SU-DHL-6 (cell line): ENCODE measurements at regions not wholly inside any gene's neighbourhood (a gene's known extent, or its start where the extent isn't known, plus 50 kb on each side); places are given as distances from the start of the nearest gene placed in this dataset.

Experiments used
- H2AFZ ChIP-seq: fragments of 200-600 bp; sonication (generic); 2 replicates; pipeline ENCODE4 v1.6.1; 2014; ENCODE audit warnings: low read depth, mild to moderate bottlenecking, moderate library complexity, mixed read lengths, antibody characterized with exemption, low read length; ENCODE audit not compliant: severe bottlenecking
- H3F3A ChIP-seq: fragments of 200-600 bp; shearing (Covaris generic); 2 replicates; pipeline ENCODE4 v1.6.0; 2016; ENCODE audit warnings: antibody characterized with exemption, mild to moderate bottlenecking; ENCODE audit not compliant: insufficient read depth
- H3K27ac ChIP-seq: fragments of 200-600 bp; sonication (generic); 2 replicates; pipeline ENCODE4 v1.5.1; 2016; ENCODE audit warnings: low read depth, mild to moderate bottlenecking, low read length, moderate library complexity, mixed read lengths
- H3K27me3 ChIP-seq: fragments of 200-600 bp; sonication (generic), shearing (Covaris generic); 2 replicates; pipeline ENCODE4 v1.6.0; 2014; ENCODE audit warnings: mild to moderate bottlenecking, low read length
- H3K36me3 ChIP-seq: fragments of 200-600 bp; sonication (generic); 2 replicates; pipeline ENCODE4 v1.6.1; 2014; ENCODE audit warnings: mild to moderate bottlenecking, low read length, mixed read lengths
- H3K4me2 ChIP-seq: fragments of 300-600, 200-600 bp; shearing (Covaris generic), sonication (generic); 2 replicates; pipeline ENCODE4 v1.6.0; 2014; ENCODE audit warnings: low read length, low read depth, mild to moderate bottlenecking; ENCODE audit not compliant: poor library complexity, severe bottlenecking
- H3K4me3 ChIP-seq: fragments of 200-600 bp; sonication (generic); 2 replicates; pipeline ENCODE4 v1.5.1; 2014; ENCODE audit warnings: antibody characterized with exemption, low read length, mild to moderate bottlenecking, mixed read lengths; ENCODE audit not compliant: insufficient read depth, poor library complexity, severe bottlenecking
- H3K79me2 ChIP-seq: fragments of 200-600 bp; sonication (generic); 2 replicates; pipeline ENCODE4 v1.6.1; 2014; ENCODE audit warnings: mild to moderate bottlenecking, low read length, moderate library complexity; ENCODE audit not compliant: insufficient read depth
- H3K9ac ChIP-seq: fragments of 200-600 bp; sonication (generic); 2 replicates; pipeline ENCODE4 v1.7.0; 2014; ENCODE audit warnings: mild to moderate bottlenecking, low read length
- H3K9me2 ChIP-seq: fragments of 200-600 bp; sonication (generic); replicated peaks from 2 replicates; pipeline ENCODE4 v1.6.1; 2014; ENCODE audit warnings: low read length; ENCODE audit not compliant: insufficient read depth
- H3K9me3 ChIP-seq: fragments of 200-600 bp; sonication (generic); 2 replicates; pipeline ENCODE4 v1.6.1; 2014; ENCODE audit warnings: low read length, mixed read lengths; ENCODE audit not compliant: insufficient read depth
- H4K20me1 ChIP-seq: fragments of 200-600 bp; sonication (generic); 2 replicates; pipeline ENCODE4 v1.6.1; 2014; ENCODE audit warnings: low read depth, mild to moderate bottlenecking, antibody characterized with exemption, low read length, moderate library complexity, mixed read lengths
- EZH2phosphoT487 ChIP-seq: fragments of 200-600 bp; sonication (generic), shearing (Covaris generic); conservative IDR thresholded peaks from 2 replicates; pipeline ENCODE4 v1.6.1; 2018; ENCODE audit warnings: mild to moderate bottlenecking, antibody characterized with exemption, low read length, moderate library complexity, mixed read lengths
- TF ChIP-seq, protein P1 (sequence below): fragments of 200-600 bp; sonication (generic); IDR thresholded peaks from one replicate; pipeline ENCODE4 v1.5.1; 2017; ENCODE audit warnings: antibody characterized with exemption, mild to moderate bottlenecking, low read length, moderate library complexity; ENCODE audit not compliant: insufficient read depth, poor library complexity, severe bottlenecking

DNA sequence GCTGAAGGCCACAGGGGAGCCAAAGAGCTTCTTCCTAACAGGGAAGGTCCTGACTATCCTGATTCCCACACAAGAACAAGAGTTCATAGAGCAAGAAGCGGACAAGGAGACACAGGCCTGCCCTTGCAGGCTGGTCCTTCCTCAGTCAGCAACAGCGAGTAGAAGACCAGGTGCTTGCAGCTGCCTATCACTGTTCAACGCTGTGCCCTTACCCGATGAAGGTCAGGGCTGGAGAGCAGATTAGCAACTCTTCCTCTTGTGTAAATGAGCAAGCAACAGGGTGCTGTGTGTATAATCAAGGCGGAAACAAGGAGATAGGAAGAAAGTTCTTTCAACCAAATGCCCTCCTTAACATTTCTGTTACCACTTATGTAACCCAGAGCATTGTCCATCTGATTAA lies 115.3 kb upstream of the SPACA1 start:
- H3K27me3 ChIP-seq: no peaks in the 10 kb centered on the region
- H3F3A ChIP-seq: peaks cover 5% of the 10 kb centered on the region
- no peaks in the 10 kb centered on the region for H3K9me3 ChIP-seq
- H3K9me2 ChIP-seq: no peaks in the 10 kb centered on the region
- H2AFZ ChIP-seq: peak overlapping the region; percentile 39
- H3K36me3 ChIP-seq: no peaks in the 10 kb centered on the region
- peak overlapping the region; percentile 3 for H3K4me2 ChIP-seq
- TF ChIP-seq, protein P1, sequence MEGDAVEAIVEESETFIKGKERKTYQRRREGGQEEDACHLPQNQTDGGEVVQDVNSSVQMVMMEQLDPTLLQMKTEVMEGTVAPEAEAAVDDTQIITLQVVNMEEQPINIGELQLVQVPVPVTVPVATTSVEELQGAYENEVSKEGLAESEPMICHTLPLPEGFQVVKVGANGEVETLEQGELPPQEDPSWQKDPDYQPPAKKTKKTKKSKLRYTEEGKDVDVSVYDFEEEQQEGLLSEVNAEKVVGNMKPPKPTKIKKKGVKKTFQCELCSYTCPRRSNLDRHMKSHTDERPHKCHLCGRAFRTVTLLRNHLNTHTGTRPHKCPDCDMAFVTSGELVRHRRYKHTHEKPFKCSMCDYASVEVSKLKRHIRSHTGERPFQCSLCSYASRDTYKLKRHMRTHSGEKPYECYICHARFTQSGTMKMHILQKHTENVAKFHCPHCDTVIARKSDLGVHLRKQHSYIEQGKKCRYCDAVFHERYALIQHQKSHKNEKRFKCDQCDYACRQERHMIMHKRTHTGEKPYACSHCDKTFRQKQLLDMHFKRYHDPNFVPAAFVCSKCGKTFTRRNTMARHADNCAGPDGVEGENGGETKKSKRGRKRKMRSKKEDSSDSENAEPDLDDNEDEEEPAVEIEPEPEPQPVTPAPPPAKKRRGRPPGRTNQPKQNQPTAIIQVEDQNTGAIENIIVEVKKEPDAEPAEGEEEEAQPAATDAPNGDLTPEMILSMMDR: no peak
- TF ChIP-seq EZH2phosphoT487: no peak
- H4K20me1 ChIP-seq: no peaks in the 10 kb centered on the region
- H3K79me2 ChIP-seq: no peaks in the 10 kb centered on the region
- H3K9ac ChIP-seq: peak overlapping the region; percentile 23
- peak overlapping the region; percentile 18 for H3K27ac ChIP-seq
- H3K4me3 ChIP-seq: no peak overlapping the region

DNA sequence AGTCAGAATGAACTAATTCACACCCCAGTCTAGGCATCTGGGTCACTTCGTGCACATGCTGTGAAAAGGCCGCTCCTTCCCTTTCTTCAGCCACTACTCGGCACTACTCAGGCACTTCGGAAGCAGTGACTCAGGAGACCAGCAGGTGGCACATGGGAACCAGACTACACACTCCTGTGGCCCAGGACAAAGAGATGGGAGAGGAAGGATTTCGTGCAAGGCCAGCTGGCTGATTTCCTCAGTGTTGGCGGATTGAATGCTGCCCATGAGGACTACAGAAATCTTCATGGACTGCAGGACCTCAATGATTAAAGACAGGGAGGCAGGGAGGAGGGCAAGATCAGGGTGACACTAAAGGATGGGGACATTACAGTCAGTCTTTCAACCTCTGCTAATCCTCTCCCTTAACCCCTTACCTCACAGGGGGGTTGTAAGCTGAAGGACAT lies 117.8 kb upstream of the SPACA1 start:
- Histone ChIP-seq H3K9me2 (no peaks in the 10 kb centered on the region), H3K36me3 (no peaks in the 10 kb centered on the region), H3K9me3 (no peaks in the 10 kb centered on the region), H3F3A (peaks cover 29% of the 10 kb centered on the region), H2AFZ (peak overlapping the region; percentile 5), H3K27ac (peak overlapping the region; percentile 80), H3K4me3 (no peak overlapping the region), H3K9ac (peak overlapping the region; percentile 45), H3K79me2 (no peaks in the 10 kb centered on the region), H3K27me3 (no peaks in the 10 kb centered on the region), H4K20me1 (no peaks in the 10 kb centered on the region), H3K4me2 (peak overlapping the region; percentile 47)
- TF ChIP-seq EZH2phosphoT487: no peak
- TF ChIP-seq, protein P1: peak; percentile 88

DNA sequence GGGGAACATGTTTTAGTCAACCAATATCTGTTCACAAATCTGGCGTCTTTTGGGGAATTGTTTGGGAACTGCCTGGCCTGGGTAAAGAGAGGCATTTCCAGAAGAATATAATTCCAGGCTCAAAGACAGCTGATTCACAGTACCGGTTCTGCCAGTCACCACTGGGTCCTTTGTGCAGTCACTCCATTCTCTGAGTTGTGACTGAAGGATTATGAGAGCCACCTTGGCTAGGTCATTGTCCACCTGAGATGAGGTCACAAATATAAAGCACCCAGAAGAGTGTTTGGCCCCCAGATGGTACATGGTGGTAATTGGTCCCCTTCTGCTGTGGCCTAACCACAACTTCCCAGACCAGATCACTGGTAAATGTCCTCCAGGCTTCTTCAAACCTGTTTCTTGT lies 121.0 kb upstream of the SPACA1 start:
- Histone ChIP-seq H3K79me2 (no peaks in the 10 kb centered on the region), H3K4me3 (no peak overlapping the region), H3K9me3 (no peaks in the 10 kb centered on the region), H3K36me3 (no peaks in the 10 kb centered on the region), H3F3A (peaks cover 60% of the 10 kb centered on the region), H3K27ac (peak overlapping the region; percentile 99), H3K27me3 (no peaks in the 10 kb centered on the region), H3K4me2 (peak overlapping the region; percentile 96), H2AFZ (no peak overlapping the region), H4K20me1 (no peaks in the 10 kb centered on the region), H3K9me2 (no peaks in the 10 kb centered on the region), H3K9ac (peak overlapping the region; percentile 88)
- TF ChIP-seq EZH2phosphoT487: no peak
- TF ChIP-seq, protein P1: no peak
